ENCODE measurements at regions not wholly inside any gene's neighbourhood (a gene's known extent, or its start where the extent isn't known, plus 50 kb on each side); places are given as distances from the start of the nearest gene placed in this dataset.

DNA sequence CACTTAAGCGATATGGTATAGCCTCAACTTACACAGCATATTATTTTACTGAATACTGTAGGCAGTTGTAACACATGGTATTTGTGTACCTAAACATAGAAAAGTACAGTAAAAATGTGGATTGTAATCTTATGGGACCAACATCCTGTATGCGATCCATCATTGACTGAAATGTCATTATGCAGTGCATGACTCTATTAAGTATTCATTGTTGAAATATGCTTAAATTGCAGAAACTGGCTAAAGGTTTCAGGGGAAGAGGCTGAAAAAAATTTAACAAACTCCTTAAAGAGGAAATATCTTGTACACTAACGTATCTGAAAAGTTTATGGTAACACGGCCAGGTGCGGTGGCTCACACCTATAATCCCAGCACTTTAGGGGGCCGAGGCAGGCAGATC is 214.1 kb upstream of the PARD3B start:
- Histone ChIP-seq H3K9me3 (no peaks in the 10 kb centered on the region), H3K36me3 (no peaks in the 10 kb centered on the region), H3K4me1 (no peaks in the 10 kb centered on the region), H3K4me3 (no peak overlapping the region), H3K27ac (no peak overlapping the region), H3K27me3 (ENCODE audit: low read depth) (no peaks in the 10 kb centered on the region)
- ATAC-seq (no peak), DNase-seq (no peak)
- intact Hi-C loops (cut with DNase I): no loop called here
- TF ChIP-seq, protein P1, sequence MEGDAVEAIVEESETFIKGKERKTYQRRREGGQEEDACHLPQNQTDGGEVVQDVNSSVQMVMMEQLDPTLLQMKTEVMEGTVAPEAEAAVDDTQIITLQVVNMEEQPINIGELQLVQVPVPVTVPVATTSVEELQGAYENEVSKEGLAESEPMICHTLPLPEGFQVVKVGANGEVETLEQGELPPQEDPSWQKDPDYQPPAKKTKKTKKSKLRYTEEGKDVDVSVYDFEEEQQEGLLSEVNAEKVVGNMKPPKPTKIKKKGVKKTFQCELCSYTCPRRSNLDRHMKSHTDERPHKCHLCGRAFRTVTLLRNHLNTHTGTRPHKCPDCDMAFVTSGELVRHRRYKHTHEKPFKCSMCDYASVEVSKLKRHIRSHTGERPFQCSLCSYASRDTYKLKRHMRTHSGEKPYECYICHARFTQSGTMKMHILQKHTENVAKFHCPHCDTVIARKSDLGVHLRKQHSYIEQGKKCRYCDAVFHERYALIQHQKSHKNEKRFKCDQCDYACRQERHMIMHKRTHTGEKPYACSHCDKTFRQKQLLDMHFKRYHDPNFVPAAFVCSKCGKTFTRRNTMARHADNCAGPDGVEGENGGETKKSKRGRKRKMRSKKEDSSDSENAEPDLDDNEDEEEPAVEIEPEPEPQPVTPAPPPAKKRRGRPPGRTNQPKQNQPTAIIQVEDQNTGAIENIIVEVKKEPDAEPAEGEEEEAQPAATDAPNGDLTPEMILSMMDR (IDR thresholded peaks at IDR 0.05): no peak

DNA sequence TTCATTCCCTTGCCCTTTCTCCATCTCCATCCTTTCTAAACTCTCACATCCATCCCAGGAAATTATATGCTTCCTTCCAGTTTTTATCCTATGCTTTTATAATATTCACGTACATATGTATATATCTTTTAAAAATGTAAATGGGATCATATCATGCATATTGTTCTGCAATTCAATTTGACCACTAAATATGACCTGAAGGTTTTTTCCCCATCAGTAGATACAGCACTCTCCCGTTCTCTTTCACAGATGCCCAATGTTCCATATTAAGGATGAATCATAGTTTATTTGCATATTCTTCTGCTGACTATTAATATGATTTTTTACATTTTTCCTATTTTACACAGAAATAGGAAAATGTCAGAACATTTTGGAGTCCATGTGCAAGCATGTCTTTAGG is 213.3 kb upstream of the PARD3B start:
- intact Hi-C loops (cut with DNase I): no loop called here
- H3K4me1 ChIP-seq: no peaks in the 10 kb centered on the region
- no peaks in the 10 kb centered on the region for H3K9me3 ChIP-seq
- TF ChIP-seq, protein P1 (IDR thresholded peaks at IDR 0.05): no peak
- ATAC-seq (no peak), DNase-seq (no peak)
- H3K4me3 ChIP-seq: no peak overlapping the region
- no peaks in the 10 kb centered on the region for H3K36me3 ChIP-seq
- no peak overlapping the region for H3K27ac ChIP-seq
- no peaks in the 10 kb centered on the region for H3K27me3 ChIP-seq (ENCODE audit: low read depth)

DNA sequence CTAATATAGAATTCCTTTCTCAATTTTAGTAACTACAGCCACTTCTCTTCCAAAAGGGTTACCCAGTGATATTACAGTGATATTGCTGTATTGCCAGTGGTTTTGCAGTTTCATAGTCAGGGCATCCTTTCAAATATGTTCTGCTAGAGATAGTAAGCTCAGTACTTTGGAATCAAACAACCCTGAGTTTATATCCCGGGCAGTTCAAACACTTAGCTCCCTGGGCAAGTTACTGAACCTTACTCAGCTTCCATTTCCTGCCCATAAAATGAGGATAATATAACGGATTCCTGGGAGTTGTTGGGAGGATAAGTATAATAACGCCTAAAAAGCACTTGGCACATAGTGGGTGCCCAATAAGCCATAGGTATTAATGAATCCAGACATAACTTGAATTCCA is 212.6 kb upstream of the PARD3B start:
- DNase-seq: no peak
- TF ChIP-seq, protein P1 (IDR thresholded peaks at IDR 0.05): no peak
- Histone ChIP-seq H3K27me3 (ENCODE audit: low read depth) (no peaks in the 10 kb centered on the region), H3K27ac (no peak overlapping the region), H3K9me3 (no peaks in the 10 kb centered on the region), H3K36me3 (no peaks in the 10 kb centered on the region), H3K4me1 (no peaks in the 10 kb centered on the region), H3K4me3 (no peak overlapping the region)
- intact Hi-C loops (cut with DNase I): no loop called here
- no peak for ATAC-seq

GRCh38 chr2:204333861-204334260 is 211.4 kb upstream of the PARD3B start:
- no peak for ATAC-seq
- TF ChIP-seq, protein P1 (IDR thresholded peaks at IDR 0.05): no peak
- H3K9me3 ChIP-seq: no peaks in the 10 kb centered on the region

GRCh38 chr2:204335451-204336058 is 209.7 kb upstream of the PARD3B start:
- Histone ChIP-seq H3K27me3 (ENCODE audit: low read depth) (no peaks in the 10 kb centered on the region), H3K27ac (no peak overlapping the region), H3K9me3 (no peaks in the 10 kb centered on the region), H3K36me3 (no peaks in the 10 kb centered on the region), H3K4me1 (no peaks in the 10 kb centered on the region), H3K4me3 (no peak overlapping the region)
- intact Hi-C loops (cut with DNase I): no loop called here
- ATAC-seq (no peak), DNase-seq (no peak)
- TF ChIP-seq, protein P1 (IDR thresholded peaks at IDR 0.05): no peak

More at GRCh38 chr2:204333861-204334260, 211.4 kb upstream of the PARD3B start:
- Histone ChIP-seq H3K4me1 (no peaks in the 10 kb centered on the region), H3K27me3 (ENCODE audit: low read depth) (no peaks in the 10 kb centered on the region), H3K27ac (no peak overlapping the region), H3K36me3 (no peaks in the 10 kb centered on the region), H3K4me3 (no peak overlapping the region)
- no peak for DNase-seq
- intact Hi-C loops (cut with DNase I): no loop called here
